K562 (cell line): ENCODE measurements at regions not wholly inside any gene's neighbourhood (a gene's known extent, or its start where the extent isn't known, plus 50 kb on each side); places are given as distances from the start of the nearest gene placed in this dataset.

Experiments
- ATAC-seq: fragments of 200-7000 bp; cut with Tn5 transposase; 3 replicates; pipeline ENCODE4 v1.9.1; 2020; ENCODE audit warnings: moderate library complexity
- BruUV-seq: library from RNA; stranded (reverse); fragments of 400-500 nt; replicated peaks from 2 replicates; lab custom pipeline; 2021; lab: Mats Ljungman, UMichigan
- CTCF ChIA-PET: fragments of 300-600 bp; formaldehyde crosslinking; extraction: SDS; loops from one replicate; lab custom pipeline; 2021; ENCODE audit warnings: low intra/inter-chr PET ratio; lab: Yijun Ruan, JAX
- POLR2A ChIA-PET: fragments of 300-600, 350-650 bp; sonication (Branson Sonifier 250); formaldehyde crosslinking; extraction: SDS; loops from one replicate; lab custom pipeline; 2021; ENCODE audit warnings: antibody characterized with exemption, inconsistent platforms; lab: Yijun Ruan, JAX
- DNase-seq, 4 experiments: peaks; one replicate each; pipeline versions ENCODE4 v3.0.0 to v3.0.0-alpha.2; 2011 to 2018; ENCODE audit warnings: low spot score in 3 of 4, mixed read lengths in 3 of 4; ENCODE audit errors: extremely low read depth in 1 of 4
- FAIRE-seq: peaks from 2 replicates; lab custom pipeline; 2011; peaks lifted over from hg19 to GRCh38; lab: Jason Lieb, UNC
- H2AFZ ChIP-seq: 2 replicates; pipeline ENCODE4 v1.6.0; 2011; ENCODE audit warnings: low read depth, low read length, control low read depth, inconsistent platforms
- H3K27ac ChIP-seq: fragments of 200-600 bp; 3 replicates; pipeline ENCODE4 v1.8.0; 2011; ENCODE audit warnings: low read depth, mild to moderate bottlenecking, control low read depth, inconsistent platforms, low read length, moderate library complexity, mixed read lengths; ENCODE audit errors: extremely low read depth
- H3K27me3 ChIP-seq, 2 experiments: fragments of 300-600 bp in 1 of 2; 2 replicates in 1 of 2; 3 replicates in 1 of 2; pipeline versions ENCODE4 v1.6.0 to v1.8.0; 2011; ENCODE audit warnings: inconsistent platforms in 2 of 2, low read length in 2 of 2, mild to moderate bottlenecking in 1 of 2, mixed read lengths in 1 of 2, moderate library complexity in 1 of 2; ENCODE audit not compliant: control insufficient read depth in 2 of 2, insufficient read depth in 2 of 2
- H3K36me3 ChIP-seq: fragments of 300-600 bp; 3 replicates; pipeline ENCODE4 v1.8.0; 2011; ENCODE audit warnings: mild to moderate bottlenecking, low read length, inconsistent platforms; ENCODE audit not compliant: control insufficient read depth, insufficient read depth
- H3K4me1 ChIP-seq, 2 experiments: fragments of 200-600 bp in 1 of 2; replicated peaks in 1 of 2; 2 replicates in 1 of 2; 3 replicates in 1 of 2; pipeline versions ENCODE4 v1.5.1 to v1.8.0; 2011; ENCODE audit warnings: inconsistent platforms in 2 of 2, low read length in 2 of 2, mild to moderate bottlenecking in 1 of 2, mixed read lengths in 1 of 2, moderate library complexity in 1 of 2; ENCODE audit not compliant: control insufficient read depth in 2 of 2, insufficient read depth in 2 of 2
- H3K4me2 ChIP-seq: 2 replicates; pipeline ENCODE4 v1.6.1; 2011; ENCODE audit warnings: low read length, control low read depth, inconsistent platforms, mixed read lengths; ENCODE audit not compliant: insufficient read depth
- H3K4me3 ChIP-seq: fragments of 200-600 bp; sonication (generic), shearing (Covaris generic); 2 replicates; pipeline ENCODE4 v1.5.1; 2016; ENCODE audit warnings: control low read depth, inconsistent platforms
- H3K79me2 ChIP-seq: fragments of 200-600 bp; 3 replicates; pipeline ENCODE4 v1.8.0; 2011; ENCODE audit warnings: low read length, inconsistent platforms; ENCODE audit not compliant: control insufficient read depth, insufficient read depth
- H3K9ac ChIP-seq, 2 experiments: 2 replicates each; pipeline versions ENCODE4 v1.6.0 to v1.6.1; 2011; ENCODE audit warnings: low read depth in 2 of 2, low read length in 2 of 2, control low read depth in 1 of 2, inconsistent platforms in 1 of 2, mild to moderate bottlenecking in 1 of 2, mixed read lengths in 1 of 2; ENCODE audit not compliant: insufficient read depth in 1 of 2
- H3K9me1 ChIP-seq: one replicate; pipeline ENCODE4 v1.6.0; 2011; ENCODE audit warnings: inconsistent platforms, mild to moderate bottlenecking, low read length, moderate library complexity; ENCODE audit not compliant: control insufficient read depth, insufficient read depth
- H3K9me3 ChIP-seq: replicated peaks from 2 replicates; pipeline ENCODE4 v1.5.1; 2011; ENCODE audit warnings: low read depth, low read length, inconsistent platforms; ENCODE audit not compliant: control insufficient read depth, insufficient read depth
- H4K20me1 ChIP-seq: replicated peaks from 2 replicates; pipeline ENCODE4 v1.6.1; 2011; ENCODE audit warnings: low read length, inconsistent platforms, mixed read lengths; ENCODE audit not compliant: control insufficient read depth, insufficient read depth
- CREBBP ChIP-seq: IDR thresholded peaks from one replicate; pipeline ENCODE4 v1.6.1; 2012; ENCODE audit warnings: low read depth, mild to moderate bottlenecking, control low read depth, inconsistent platforms, low read length
- JUN ChIP-seq, 2 experiments: sonication (generic) in 1 of 2; formaldehyde crosslinking in 1 of 2; IDR thresholded peaks; 2 replicates each; pipeline versions ENCODE4 v1.6.1 to v1.8.0; 2012 to 2022; ENCODE audit warnings: borderline replicate concordance in 2 of 2, mild to moderate bottlenecking in 2 of 2, improper control_type of control experiment in 1 of 2, low read depth in 1 of 2, low read length in 1 of 2, missing genetic modification reagents in 1 of 2
- KLF10 ChIP-seq: fragments of 250-450 bp; sonication (Bioruptor Pico); IDR thresholded peaks from 2 replicates; pipeline ENCODE4 v1.6.1; 2021; ENCODE audit warnings: matching md5 sums
- MTA1 ChIP-seq: fragments of 450-650 bp; IDR thresholded peaks from 2 replicates; pipeline ENCODE4 v1.6.1; 2017; ENCODE audit warnings: borderline replicate concordance
- NFIX ChIP-seq: fragments of 250-450 bp; sonication (Bioruptor Pico); IDR thresholded peaks from 2 replicates; pipeline ENCODE4 v1.4.0; 2020; ENCODE audit warnings: low read depth, mild to moderate bottlenecking, moderate library complexity
- PKNOX1 ChIP-seq: fragments of 450-650 bp; IDR thresholded peaks from 2 replicates; pipeline ENCODE4 v1.6.1; 2016
- RBM17 ChIP-seq: fragments of 200-400 bp; formaldehyde crosslinking; IDR thresholded peaks from 2 replicates; pipeline ENCODE4 v1.6.1; 2017; ENCODE audit warnings: low read depth, mild to moderate bottlenecking, low read length, borderline replicate concordance
- TAF7 ChIP-seq: fragments of 450-650 bp; IDR thresholded peaks from 2 replicates; pipeline ENCODE4 v1.6.1; 2016; ENCODE audit warnings: missing genetic modification characterization, missing compliant biosample characterization
- TCF3 ChIP-seq: sonication (generic); formaldehyde crosslinking; IDR thresholded peaks from 2 replicates; pipeline ENCODE4 v1.4.0; 2020; ENCODE audit warnings: mild to moderate bottlenecking, missing genetic modification reagents
- VEZF1 ChIP-seq: fragments of 200-800 bp; sonication (Bioruptor generic); IDR thresholded peaks from 2 replicates; pipeline ENCODE4 v1.6.1; 2017; ENCODE audit warnings: missing genetic modification characterization, missing compliant biosample characterization
- ZNF436 ChIP-seq: fragments of 250-450, 450-650 bp; sonication (Bioruptor Pico); formaldehyde crosslinking; IDR thresholded peaks from 2 replicates; pipeline ENCODE4 v1.7.0; 2020; ENCODE audit warnings: mild to moderate bottlenecking
- ZNF707 ChIP-seq: fragments of 250-450 bp; sonication (Bioruptor Pico); conservative IDR thresholded peaks from 2 replicates; pipeline ENCODE4 v1.8.0; 2022; ENCODE audit warnings: inconsistent platforms, mild to moderate bottlenecking, moderate library complexity
- WGBS: fragments of 100-300 bp; shearing (Covaris generic); methylation state at CpG from one replicate; pipeline ENCODE4 v1.1.6; 2016; ENCODE audit warnings: low coverage, mixed read lengths; ENCODE audit not compliant: insufficient coverage; ENCODE audit errors: missing lambda C conversion rate; 5-methylcytosine and 5-hydroxymethylcytosine counted together
- in situ Hi-C: fragments of 300-500 bp; cut with MboI; formaldehyde crosslinking; loops from 4 replicates; pipeline ENCODE4 v1.15.0; 2018; ENCODE audit warnings: inconsistent platforms, mixed read lengths
- intact Hi-C: fragments of 100-400 bp; cut with micrococcal nuclease; formaldehyde crosslinking; loops from 2 replicates; pipeline ENCODE4 v1.14.2; 2022
- TF ChIP-seq, protein P1 (sequence below), 3 experiments: IDR thresholded peaks in 2 of 3; conservative IDR thresholded peaks in 1 of 3; 2 replicates each; pipeline ENCODE4 v1.5.1; 2011 to 2012; ENCODE audit warnings: low read length in 3 of 3, mild to moderate bottlenecking in 3 of 3, control low read depth in 2 of 3, improper control_type of control experiment in 1 of 3, inconsistent platforms in 1 of 3, low read depth in 1 of 3, mixed read lengths in 1 of 3, moderate library complexity in 1 of 3; ENCODE audit not compliant: insufficient read depth in 2 of 3
- TF ChIP-seq, protein P2 (sequence below): sonication (generic); formaldehyde crosslinking; IDR thresholded peaks from 2 replicates; pipeline ENCODE4 v1.8.0; 2022; ENCODE audit warnings: missing genetic modification reagents, mild to moderate bottlenecking, moderate library complexity, borderline replicate concordance
- TF ChIP-seq, protein P3 (sequence below): sonication (generic); formaldehyde crosslinking; IDR thresholded peaks from 2 replicates; pipeline ENCODE4 v1.8.1; 2022; ENCODE audit warnings: missing genetic modification reagents

- TF ChIP-seq, protein P1, sequence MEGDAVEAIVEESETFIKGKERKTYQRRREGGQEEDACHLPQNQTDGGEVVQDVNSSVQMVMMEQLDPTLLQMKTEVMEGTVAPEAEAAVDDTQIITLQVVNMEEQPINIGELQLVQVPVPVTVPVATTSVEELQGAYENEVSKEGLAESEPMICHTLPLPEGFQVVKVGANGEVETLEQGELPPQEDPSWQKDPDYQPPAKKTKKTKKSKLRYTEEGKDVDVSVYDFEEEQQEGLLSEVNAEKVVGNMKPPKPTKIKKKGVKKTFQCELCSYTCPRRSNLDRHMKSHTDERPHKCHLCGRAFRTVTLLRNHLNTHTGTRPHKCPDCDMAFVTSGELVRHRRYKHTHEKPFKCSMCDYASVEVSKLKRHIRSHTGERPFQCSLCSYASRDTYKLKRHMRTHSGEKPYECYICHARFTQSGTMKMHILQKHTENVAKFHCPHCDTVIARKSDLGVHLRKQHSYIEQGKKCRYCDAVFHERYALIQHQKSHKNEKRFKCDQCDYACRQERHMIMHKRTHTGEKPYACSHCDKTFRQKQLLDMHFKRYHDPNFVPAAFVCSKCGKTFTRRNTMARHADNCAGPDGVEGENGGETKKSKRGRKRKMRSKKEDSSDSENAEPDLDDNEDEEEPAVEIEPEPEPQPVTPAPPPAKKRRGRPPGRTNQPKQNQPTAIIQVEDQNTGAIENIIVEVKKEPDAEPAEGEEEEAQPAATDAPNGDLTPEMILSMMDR (IDR thresholded peaks at IDR 0.05 in 2 of 3, conservative IDR thresholded peaks at IDR 0.05 in 1 of 3; ENCODE audit: insufficient read depth in 2 of 3, low read depth in 1 of 3, low read length in 3 of 3): no peak
These were observed 338.4 kb downstream of the PCDH17 start (continued) for GRCh38 chr13:57969951-57970350.

GRCh38 chr13:57970404-57970803 lies 338.9 kb downstream of the PCDH17 start:
- H3K4me1 ChIP-seq: no peaks in the 10 kb centered on the region
- ATAC-seq: no peak
- H3K9ac ChIP-seq: no peak overlapping the region
- H3K36me3 ChIP-seq: no peaks in the 10 kb centered on the region
- in situ Hi-C loops (no loop called here), intact Hi-C loops (no loop called here)
- H3K9me1 ChIP-seq: no peaks in the 10 kb centered on the region
- FAIRE-seq: no peak
- H4K20me1 ChIP-seq: no peaks in the 10 kb centered on the region
- BruUV-seq: no TSS peak
- WGBS: 0% methylated on average over 1 of the region's 1 CpG
- POLR2A ChIA-PET: interaction anchor here (0.7 kb wide), 1 partner anchor 230 kb away, joined by 3 read pairs; no protein-coding TSS in a partner anchor
- H3K27me3 ChIP-seq: no peaks in the 10 kb centered on the region
- H3K27ac ChIP-seq: no peak overlapping the region
- CTCF ChIA-PET: no interaction called here
- no peak overlapping the region for H2AFZ ChIP-seq
- H3K9me3 ChIP-seq: no peaks in the 10 kb centered on the region
- no peaks in the 10 kb centered on the region for H3K79me2 ChIP-seq
- no peak for DNase-seq
- H3K4me2 ChIP-seq: no peak overlapping the region
- no peak overlapping the region for H3K4me3 ChIP-seq
- TF ChIP-seq ZNF707 (CRISPR knock-in tag) (no peak), TCF3 (CRISPR knock-in tag) (no peak), MTA1 (no peak), ZNF436 (no peak), NFIX (CRISPR knock-in tag) (no peak), JUN (IDR thresholded peaks at IDR 0.05; ENCODE audit: borderline replicate concordance, low read depth, low read length) (no peak), JUN (CRISPR knock-in tag; IDR thresholded peaks at IDR 0.05; ENCODE audit: borderline replicate concordance) (no peak), PKNOX1 (no peak), CREBBP (no peak), KLF10 (CRISPR knock-in tag) (no peak), TAF7 (tag) (no peak), RBM17 (no peak), VEZF1 (no peak)
- TF ChIP-seq, protein P2, sequence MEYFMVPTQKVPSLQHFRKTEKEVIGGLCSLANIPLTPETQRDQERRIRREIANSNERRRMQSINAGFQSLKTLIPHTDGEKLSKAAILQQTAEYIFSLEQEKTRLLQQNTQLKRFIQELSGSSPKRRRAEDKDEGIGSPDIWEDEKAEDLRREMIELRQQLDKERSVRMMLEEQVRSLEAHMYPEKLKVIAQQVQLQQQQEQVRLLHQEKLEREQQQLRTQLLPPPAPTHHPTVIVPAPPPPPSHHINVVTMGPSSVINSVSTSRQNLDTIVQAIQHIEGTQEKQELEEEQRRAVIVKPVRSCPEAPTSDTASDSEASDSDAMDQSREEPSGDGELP (CRISPR knock-in tag): no peak
- TF ChIP-seq, protein P3, sequence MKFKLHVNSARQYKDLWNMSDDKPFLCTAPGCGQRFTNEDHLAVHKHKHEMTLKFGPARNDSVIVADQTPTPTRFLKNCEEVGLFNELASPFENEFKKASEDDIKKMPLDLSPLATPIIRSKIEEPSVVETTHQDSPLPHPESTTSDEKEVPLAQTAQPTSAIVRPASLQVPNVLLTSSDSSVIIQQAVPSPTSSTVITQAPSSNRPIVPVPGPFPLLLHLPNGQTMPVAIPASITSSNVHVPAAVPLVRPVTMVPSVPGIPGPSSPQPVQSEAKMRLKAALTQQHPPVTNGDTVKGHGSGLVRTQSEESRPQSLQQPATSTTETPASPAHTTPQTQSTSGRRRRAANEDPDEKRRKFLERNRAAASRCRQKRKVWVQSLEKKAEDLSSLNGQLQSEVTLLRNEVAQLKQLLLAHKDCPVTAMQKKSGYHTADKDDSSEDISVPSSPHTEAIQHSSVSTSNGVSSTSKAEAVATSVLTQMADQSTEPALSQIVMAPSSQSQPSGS (CRISPR knock-in tag): no peak
